Tibial nerve (tissue), 4 donors: ENCODE measurements at regions not wholly inside any gene's neighbourhood (a gene's known extent, or its start where the extent isn't known, plus 50 kb on each side); places are given as distances from the start of the nearest gene placed in this dataset.

Source experiments
- CTCF ChIP-seq, 5 experiments: fragments of 200-600 bp in 3 of 5; fragments of 450-650 bp in 2 of 5; sonication (generic) in 3 of 5; IDR thresholded peaks; one replicate each; pipeline ENCODE4 v1.5.1; 2016 to 2019; ENCODE audit warnings: antibody characterized with exemption in 5 of 5, mild to moderate bottlenecking in 3 of 5, moderate library complexity in 2 of 5
- EP300 ChIP-seq, 2 donors: sonication (generic); formaldehyde crosslinking; IDR thresholded peaks; one replicate each; pipeline ENCODE4 v1.6.1; 2017; ENCODE audit warnings: antibody characterized with exemption in 2 of 2, mild to moderate bottlenecking in 1 of 2
- POLR2A ChIP-seq, 2 donors: fragments of 450-650 bp; IDR thresholded peaks; one replicate each; pipeline ENCODE4 v1.6.1; 2017; ENCODE audit warnings: antibody characterized with exemption in 2 of 2, mild to moderate bottlenecking in 2 of 2, moderate library complexity in 2 of 2

GRCh38 chr1:81452693-81453366, 347.9 kb upstream of the ADGRL2 start:
- TF ChIP-seq CTCF (IDR thresholded peaks at IDR 0.05): no peak
- no peak for TF ChIP-seq EP300 (IDR thresholded peaks at IDR 0.05)
- no peak for TF ChIP-seq POLR2A (IDR thresholded peaks at IDR 0.05)
